Coronary artery (tissue), 2 donors: ENCODE measurements at regions not wholly inside any gene's neighbourhood (a gene's known extent, or its start where the extent isn't known, plus 50 kb on each side); places are given as distances from the start of the nearest gene placed in this dataset.

Source experiments
- DNase-seq: peaks from one replicate; pipeline ENCODE4 v3.0.0-alpha.2; 2017; ENCODE audit warnings: low spot score
- H3K27ac ChIP-seq, 2 donors: fragments of 200-600 bp; sonication (generic); one replicate each; pipeline ENCODE4 v1.5.1; 2016 to 2019
- H3K4me3 ChIP-seq: fragments of 200-600 bp; sonication (generic); 2 replicates; pipeline ENCODE4 v1.5.1; 2016; ENCODE audit warnings: mild to moderate bottlenecking, moderate library complexity
- CTCF ChIP-seq: fragments of 200-600 bp; sonication (generic); IDR thresholded peaks from one replicate; pipeline ENCODE4 v1.5.1; 2019; ENCODE audit warnings: antibody characterized with exemption

- no peak for DNase-seq
- Histone ChIP-seq H3K27ac (no peak overlapping the region), H3K4me3 (no peak overlapping the region)
- no peak for TF ChIP-seq CTCF
These were observed 61.6 kb upstream of the NKX1-1 start for GRCh38 chr4:1467581-1468458.

GRCh38 chr4:1466863-1467165 lies 60.6 kb upstream of the NKX1-1 start:
- TF ChIP-seq CTCF: no peak
- no peak overlapping the region for H3K4me3 ChIP-seq
- no peak overlapping the region for H3K27ac ChIP-seq
- no peak for DNase-seq

GRCh38 chr4:1466034-1466862 lies 60.0 kb upstream of the NKX1-1 start:
- no peak for DNase-seq
- Histone ChIP-seq H3K27ac (no peak overlapping the region), H3K4me3 (no peak overlapping the region)
- TF ChIP-seq CTCF: no peak

- Histone ChIP-seq H3K27ac (no peak overlapping the region), H3K4me3 (no peak overlapping the region)
- DNase-seq: peak; percentile 65
- TF ChIP-seq CTCF: no peak
These were observed 59.2 kb upstream of the NKX1-1 start for GRCh38 chr4:1465173-1466033.

- TF ChIP-seq CTCF: no peak
- H3K27ac ChIP-seq: no peak overlapping the region
- no peak overlapping the region for H3K4me3 ChIP-seq
- DNase-seq: peak; percentile 43
These were observed 58.4 kb upstream of the NKX1-1 start for GRCh38 chr4:1464581-1465171.

GRCh38 chr4:1463927-1464540 lies 57.8 kb upstream of the NKX1-1 start:
- H3K27ac ChIP-seq: no peak overlapping the region
- no peak overlapping the region for H3K4me3 ChIP-seq
- DNase-seq: peak; percentile 57
- TF ChIP-seq CTCF: no peak
